OCI-LY1 (cell line): ENCODE measurements at regions not wholly inside any gene's neighbourhood (a gene's known extent, or its start where the extent isn't known, plus 50 kb on each side); places are given as distances from the start of the nearest gene placed in this dataset.

Experiments used
- H2AFZ ChIP-seq: fragments of 200-600 bp; sonication (generic), shearing (Covaris generic); 2 replicates; pipeline ENCODE4 v1.6.0; 2014; ENCODE audit warnings: antibody characterized with exemption, mild to moderate bottlenecking, low read length
- H3F3A ChIP-seq: fragments of 200-600 bp; sonication (generic), shearing (Covaris generic); 2 replicates; pipeline ENCODE4 v1.6.0; 2014; ENCODE audit warnings: mild to moderate bottlenecking, antibody characterized with exemption, low read length, moderate library complexity; ENCODE audit not compliant: insufficient read depth
- H3K27ac ChIP-seq: fragments of 200-600 bp; sonication (generic); 2 replicates; pipeline ENCODE4 v1.5.1; 2014; ENCODE audit warnings: low read length, mixed run types, mild to moderate bottlenecking, low read depth; ENCODE audit not compliant: poor library complexity, severe bottlenecking
- H3K27me3 ChIP-seq: fragments of 200-600 bp; sonication (generic); 2 replicates; pipeline ENCODE4 v1.6.0; 2014; ENCODE audit warnings: antibody characterized with exemption, mild to moderate bottlenecking, low read length, moderate library complexity; ENCODE audit not compliant: insufficient read depth
- H3K36me3 ChIP-seq: fragments of 200-600 bp; sonication (generic); 2 replicates; pipeline ENCODE4 v1.6.1; 2014; ENCODE audit warnings: mild to moderate bottlenecking, antibody characterized with exemption, low read length, moderate library complexity, mixed read lengths; ENCODE audit not compliant: insufficient read depth
- H3K4me1 ChIP-seq: fragments of 200-600 bp; sonication (generic); 2 replicates; pipeline ENCODE4 v1.5.1; 2014; ENCODE audit warnings: mild to moderate bottlenecking, low read length, moderate library complexity; ENCODE audit not compliant: insufficient read depth, severe bottlenecking
- H3K4me2 ChIP-seq: fragments of 200-600 bp; sonication (generic), shearing (Covaris generic); 2 replicates; pipeline ENCODE4 v1.6.1; 2014; ENCODE audit warnings: low read length
- H3K4me3 ChIP-seq: fragments of 200-600 bp; sonication (generic); 2 replicates; pipeline ENCODE4 v1.5.1; 2014; ENCODE audit warnings: low read length, low read depth, mild to moderate bottlenecking, mixed read lengths; ENCODE audit not compliant: poor library complexity, severe bottlenecking
- H3K79me2 ChIP-seq: fragments of 200-600 bp; shearing (Covaris generic); 2 replicates; pipeline ENCODE4 v1.6.1; 2016; ENCODE audit warnings: mixed run types, low read length, mixed read lengths; ENCODE audit not compliant: insufficient read depth
- H3K9ac ChIP-seq: fragments of 200-600 bp; sonication (generic), shearing (Covaris generic); 2 replicates; pipeline ENCODE4 v1.6.1; 2014; ENCODE audit warnings: mild to moderate bottlenecking, low read length, mixed read lengths
- H3K9me2 ChIP-seq: fragments of 200-600 bp; sonication (generic), shearing (Covaris generic); 2 replicates; pipeline ENCODE4 v1.6.1; 2014; ENCODE audit warnings: low read depth, mild to moderate bottlenecking, low read length, mixed read lengths
- H3K9me3 ChIP-seq: fragments of 200-600 bp; shearing (Covaris generic); 2 replicates; pipeline ENCODE4 v1.6.1; 2014; ENCODE audit warnings: low read length, mixed read lengths
- H4K20me1 ChIP-seq: fragments of 200-600 bp; sonication (generic), shearing (Covaris generic); 2 replicates; pipeline ENCODE4 v1.6.0; 2016; ENCODE audit warnings: mild to moderate bottlenecking, low read length; ENCODE audit not compliant: insufficient read depth
- EZH2 ChIP-seq: fragments of 200-600 bp; sonication (generic), shearing (Covaris generic); IDR thresholded peaks from 2 replicates; pipeline ENCODE4 v1.8.0; 2017; ENCODE audit warnings: borderline replicate concordance, mixed run types, mild to moderate bottlenecking, antibody characterized with exemption, low read length, moderate library complexity, mixed read lengths
- TF ChIP-seq, protein P1 (sequence below): fragments of 200-600 bp; sonication (generic), shearing (Covaris generic); IDR thresholded peaks from 2 replicates; pipeline ENCODE4 v1.5.1; 2017; ENCODE audit warnings: mild to moderate bottlenecking, antibody characterized with exemption, low read length, moderate library complexity, mixed read lengths

GRCh38 chr2:147355706-147356105 is 489.1 kb upstream of the ACVR2A start:
- H3K4me3 ChIP-seq, result no peak overlapping the region
- no peaks in the 10 kb centered on the region for H3K36me3 ChIP-seq
- H3K4me2 ChIP-seq, result no peak overlapping the region
- H3K9ac ChIP-seq, result no peak overlapping the region
- no peaks in the 10 kb centered on the region for H3K27me3 ChIP-seq
- H3K9me3 ChIP-seq, result no peaks in the 10 kb centered on the region
- no peak overlapping the region for H3K27ac ChIP-seq
- no peaks in the 10 kb centered on the region for H3K4me1 ChIP-seq
- H3K9me2 ChIP-seq, result no peaks in the 10 kb centered on the region
- no peaks in the 10 kb centered on the region for H3K79me2 ChIP-seq
- no peak for TF ChIP-seq EZH2
- TF ChIP-seq, protein P1, sequence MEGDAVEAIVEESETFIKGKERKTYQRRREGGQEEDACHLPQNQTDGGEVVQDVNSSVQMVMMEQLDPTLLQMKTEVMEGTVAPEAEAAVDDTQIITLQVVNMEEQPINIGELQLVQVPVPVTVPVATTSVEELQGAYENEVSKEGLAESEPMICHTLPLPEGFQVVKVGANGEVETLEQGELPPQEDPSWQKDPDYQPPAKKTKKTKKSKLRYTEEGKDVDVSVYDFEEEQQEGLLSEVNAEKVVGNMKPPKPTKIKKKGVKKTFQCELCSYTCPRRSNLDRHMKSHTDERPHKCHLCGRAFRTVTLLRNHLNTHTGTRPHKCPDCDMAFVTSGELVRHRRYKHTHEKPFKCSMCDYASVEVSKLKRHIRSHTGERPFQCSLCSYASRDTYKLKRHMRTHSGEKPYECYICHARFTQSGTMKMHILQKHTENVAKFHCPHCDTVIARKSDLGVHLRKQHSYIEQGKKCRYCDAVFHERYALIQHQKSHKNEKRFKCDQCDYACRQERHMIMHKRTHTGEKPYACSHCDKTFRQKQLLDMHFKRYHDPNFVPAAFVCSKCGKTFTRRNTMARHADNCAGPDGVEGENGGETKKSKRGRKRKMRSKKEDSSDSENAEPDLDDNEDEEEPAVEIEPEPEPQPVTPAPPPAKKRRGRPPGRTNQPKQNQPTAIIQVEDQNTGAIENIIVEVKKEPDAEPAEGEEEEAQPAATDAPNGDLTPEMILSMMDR, result no peak
- H3F3A ChIP-seq, result no peaks in the 10 kb centered on the region
- no peak overlapping the region for H2AFZ ChIP-seq
- no peaks in the 10 kb centered on the region for H4K20me1 ChIP-seq

DNA sequence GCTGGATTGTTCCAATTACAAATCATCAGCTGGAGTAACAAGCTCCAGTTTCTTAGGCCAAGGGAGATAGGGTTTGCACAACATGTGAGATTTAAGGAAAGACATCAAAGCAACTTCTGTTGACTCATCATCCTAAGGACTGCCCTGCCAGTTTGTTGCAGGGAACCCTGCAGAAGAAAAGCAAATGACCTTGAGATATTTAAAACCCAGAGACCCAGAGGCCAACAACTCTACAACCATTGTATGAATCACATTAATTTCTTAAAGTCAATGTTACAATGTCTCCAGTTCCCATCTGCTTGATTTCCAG is 491.8 kb upstream of the ACVR2A start:
- Histone ChIP-seq H3K4me3 (no peak overlapping the region), H3K79me2 (no peaks in the 10 kb centered on the region), H3K27me3 (no peaks in the 10 kb centered on the region), H3K4me1 (no peaks in the 10 kb centered on the region), H3F3A (no peaks in the 10 kb centered on the region), H3K27ac (no peak overlapping the region), H3K9me2 (no peaks in the 10 kb centered on the region), H2AFZ (no peak overlapping the region), H4K20me1 (no peaks in the 10 kb centered on the region), H3K4me2 (no peak overlapping the region), H3K9ac (no peak overlapping the region), H3K36me3 (no peaks in the 10 kb centered on the region), H3K9me3 (no peaks in the 10 kb centered on the region)
- TF ChIP-seq, protein P1, result no peak

DNA sequence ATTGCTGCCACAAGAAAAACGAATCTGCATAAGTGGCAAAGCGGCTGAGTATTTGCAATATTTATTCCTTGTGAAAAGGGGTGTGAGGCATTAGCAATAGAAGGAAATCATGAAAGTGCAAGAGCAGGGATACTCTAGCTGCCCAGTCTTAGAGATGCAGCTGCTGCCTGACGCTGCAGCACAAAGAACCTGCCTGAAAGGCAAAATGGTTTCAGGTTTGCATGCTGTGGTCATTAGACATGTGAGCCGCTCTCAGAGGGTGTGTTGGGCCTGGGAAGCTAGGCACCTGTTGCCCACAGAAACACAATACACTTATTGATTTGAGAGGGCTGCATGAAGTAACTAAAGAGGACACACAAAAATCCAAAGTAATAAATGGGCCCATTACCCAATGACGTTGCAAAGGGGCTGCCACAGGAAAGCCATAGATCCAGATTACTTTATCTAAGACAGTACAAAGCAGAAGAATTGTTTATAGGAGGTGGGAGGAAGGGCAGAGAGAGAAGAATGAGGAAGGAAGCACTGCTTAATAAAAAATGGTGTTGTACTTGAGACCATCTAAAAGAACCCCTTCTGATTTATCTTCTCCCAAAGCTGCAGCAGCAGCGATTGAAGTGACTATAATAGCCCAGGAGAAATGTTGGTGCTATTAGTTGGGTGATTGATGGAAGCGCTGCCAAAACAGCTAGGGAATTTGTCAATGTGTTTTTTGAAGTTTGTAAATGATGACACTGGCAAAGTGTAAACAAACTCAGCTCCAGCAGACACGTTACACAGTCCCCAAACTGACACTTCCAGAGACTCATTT is 492.4 kb upstream of the ACVR2A start:
- Histone ChIP-seq H3F3A (no peaks in the 10 kb centered on the region), H3K9me2 (no peaks in the 10 kb centered on the region), H3K4me3 (no peak overlapping the region), H3K9me3 (no peaks in the 10 kb centered on the region), H2AFZ (no peak overlapping the region), H3K4me2 (no peak overlapping the region), H3K79me2 (no peaks in the 10 kb centered on the region), H3K27ac (no peak overlapping the region), H4K20me1 (no peaks in the 10 kb centered on the region), H3K27me3 (no peaks in the 10 kb centered on the region), H3K36me3 (no peaks in the 10 kb centered on the region), H3K9ac (no peak overlapping the region), H3K4me1 (no peaks in the 10 kb centered on the region)
- no peak for TF ChIP-seq EZH2
- TF ChIP-seq, protein P1, result no peak
